Body of pancreas (tissue), 4 donors: ENCODE measurements at regions not wholly inside any gene's neighbourhood (a gene's known extent, or its start where the extent isn't known, plus 50 kb on each side); places are given as distances from the start of the nearest gene placed in this dataset.

Experiments
- ATAC-seq: fragments of 150-250 bp; one replicate; pipeline ENCODE4 v1.9.1; 2016
- DNase-seq, 4 donors: peaks; one replicate each; pipeline ENCODE4 v3.0.0-alpha.2; 2019
- H3K27ac ChIP-seq, 4 donors: fragments of 200-600 bp; sonication (generic); 1 replicate in 3 of 4; 2 replicates in 1 of 4; pipeline versions ENCODE4 v1.5.1 to v1.6.1; 2016 to 2019; ENCODE audit warnings: mild to moderate bottlenecking in 1 of 4, mixed read lengths in 1 of 4, moderate library complexity in 1 of 4
- H3K27me3 ChIP-seq, 2 donors: fragments of 200-600 bp; sonication (generic); one replicate each; pipeline ENCODE4 v1.6.0; 2016; ENCODE audit warnings: mild to moderate bottlenecking in 1 of 2
- H3K36me3 ChIP-seq, 2 donors: fragments of 200-600 bp; sonication (generic); replicated peaks in 1 of 2; 2 replicates each; pipeline ENCODE4 v1.5.1; 2016; ENCODE audit warnings: low read depth in 2 of 2; ENCODE audit not compliant: insufficient read depth in 1 of 2
- H3K4me1 ChIP-seq: fragments of 200-600 bp; sonication (generic); one replicate; pipeline ENCODE4 v1.6.0; 2016
- H3K4me3 ChIP-seq, 2 donors: fragments of 200-600 bp; sonication (generic); 1 replicate in 1 of 2; 2 replicates in 1 of 2; pipeline ENCODE4 v1.5.1; 2016 to 2019
- H3K9me3 ChIP-seq, 3 donors: fragments of 200-600 bp; sonication (generic); 1 replicate in 2 of 3; 2 replicates in 1 of 3; pipeline ENCODE4 v1.5.1; 2016
- CTCF ChIP-seq, 7 experiments: fragments of 450-650 bp in 4 of 7; fragments of 200-600 bp in 3 of 7; sonication (generic) in 3 of 7; IDR thresholded peaks; one replicate each; pipeline ENCODE4 v1.5.1; 2016 to 2019; ENCODE audit warnings: antibody characterized with exemption in 7 of 7
- POLR2A ChIP-seq, 3 donors: fragments of 450-650 bp; IDR thresholded peaks; one replicate each; pipeline ENCODE4 v1.6.1; 2016; ENCODE audit warnings: antibody characterized with exemption in 3 of 3, mild to moderate bottlenecking in 2 of 3
- WGBS, 2 donors: methylation state at CpG; one replicate each; pipeline ENCODE4 v1.1.5; 2017; 5-methylcytosine and 5-hydroxymethylcytosine counted together
- intact Hi-C: fragments of 100-400 bp; cut with DNase I; formaldehyde crosslinking; loops from one replicate; pipeline ENCODE4 v1.15.1; 2023

- Histone ChIP-seq H3K27me3 (no peaks in the 10 kb centered on the region), H3K9me3 (no peaks in the 10 kb centered on the region), H3K27ac (no peak overlapping the region), H3K4me3 (no peak overlapping the region), H3K4me1 (peaks cover 14% of the 10 kb centered on the region), H3K36me3 (no peaks in the 10 kb centered on the region)
- TF ChIP-seq POLR2A (IDR thresholded peaks at IDR 0.05) (no peak), CTCF (IDR thresholded peaks at IDR 0.05) (peak in 4 of 7 experiments; percentile 16 to 31 (median 25))
- 40 to 48% methylated on average over 2 of the region's 2 CpGs for WGBS, 2 donors
- ATAC-seq (no peak), DNase-seq (no peak)
- intact Hi-C loops, result no loop called here
Observed at GRCh38 chr11:106276859-106277436, 199.5 kb downstream of the AASDHPPT start.

GRCh38 chr11:106277484-106277883, 200.0 kb downstream of the AASDHPPT start:
- Histone ChIP-seq H3K4me1 (peaks cover 14% of the 10 kb centered on the region), H3K27ac (no peak overlapping the region), H3K36me3 (no peaks in the 10 kb centered on the region), H3K9me3 (no peaks in the 10 kb centered on the region), H3K27me3 (no peaks in the 10 kb centered on the region), H3K4me3 (no peak overlapping the region)
- TF ChIP-seq POLR2A (IDR thresholded peaks at IDR 0.05) (no peak), CTCF (IDR thresholded peaks at IDR 0.05) (no peak)
- intact Hi-C loops, result no loop called here
- ATAC-seq (no peak), DNase-seq (no peak)

GRCh38 chr11:106278391-106278790, 200.9 kb downstream of the AASDHPPT start:
- intact Hi-C loops, result no loop called here
- Histone ChIP-seq H3K4me3 (no peak overlapping the region), H3K27me3 (no peaks in the 10 kb centered on the region), H3K36me3 (no peaks in the 10 kb centered on the region), H3K4me1 (peaks cover 14% of the 10 kb centered on the region), H3K27ac (no peak overlapping the region), H3K9me3 (no peaks in the 10 kb centered on the region)
- TF ChIP-seq CTCF (IDR thresholded peaks at IDR 0.05) (no peak), POLR2A (IDR thresholded peaks at IDR 0.05) (no peak)
- DNase-seq, result no peak
- no peak for ATAC-seq

- no peaks in the 10 kb centered on the region for H3K27me3 ChIP-seq
- no peak for DNase-seq
Observed at GRCh38 chr11:106280036-106280435, 202.6 kb downstream of the AASDHPPT start.

More at GRCh38 chr11:106280036-106280435, 202.6 kb downstream of the AASDHPPT start:
- Histone ChIP-seq H3K4me3 (no peak overlapping the region), H3K4me1 (peaks cover 14% of the 10 kb centered on the region), H3K27ac (no peak overlapping the region), H3K36me3 (no peaks in the 10 kb centered on the region), H3K9me3 (no peaks in the 10 kb centered on the region)
- TF ChIP-seq POLR2A (IDR thresholded peaks at IDR 0.05) (no peak), CTCF (IDR thresholded peaks at IDR 0.05) (no peak)
- intact Hi-C loops, result no loop called here
- 52 to 65% methylated on average over 1 of the region's 1 CpG for WGBS, 2 donors
- no peak for ATAC-seq
